CD14-positive monocyte (primary cell): ENCODE measurements at regions not wholly inside any gene's neighbourhood (a gene's known extent, or its start where the extent isn't known, plus 50 kb on each side); places are given as distances from the start of the nearest gene placed in this dataset.

Experiments
- DNase-seq, 3 donors: peaks; one replicate each; pipeline ENCODE4 v3.0.0-alpha.2; 2011 to 2022
- H2AFZ ChIP-seq: 2 replicates; pipeline ENCODE4 v1.6.0; 2012; ENCODE audit warnings: mild to moderate bottlenecking, low read depth, low read length, inconsistent platforms; ENCODE audit not compliant: insufficient read depth, poor library complexity, severe bottlenecking
- H3K27ac ChIP-seq, 2 donors: 1 replicate in 1 of 2; 2 replicates in 1 of 2; pipeline ENCODE4 v1.5.1; 2012 to 2013; ENCODE audit warnings: low read length in 2 of 2, control low read depth in 1 of 2, inconsistent platforms in 1 of 2, low read depth in 1 of 2, mild to moderate bottlenecking in 1 of 2
- H3K27me3 ChIP-seq, 2 donors: one replicate each; pipeline versions ENCODE4 v1.6.0 to v1.6.1; 2011 to 2013; ENCODE audit warnings: low read length in 2 of 2; ENCODE audit not compliant: control insufficient read depth in 2 of 2, insufficient read depth in 2 of 2
- H3K36me3 ChIP-seq, 2 donors: replicated peaks in 1 of 2; 1 replicate in 1 of 2; 2 replicates in 1 of 2; pipeline versions ENCODE4 v1.5.1 to v1.6.1; 2012 to 2013; ENCODE audit warnings: low read length in 2 of 2, control low read depth in 1 of 2, inconsistent platforms in 1 of 2, mild to moderate bottlenecking in 1 of 2; ENCODE audit not compliant: insufficient read depth in 2 of 2, control insufficient read depth in 1 of 2
- H3K4me1 ChIP-seq, 2 donors: 1 replicate in 1 of 2; 2 replicates in 1 of 2; pipeline versions ENCODE4 v1.5.1 to v1.6.1; 2012 to 2013; ENCODE audit warnings: low read length in 2 of 2, control low read depth in 1 of 2, inconsistent platforms in 1 of 2, mild to moderate bottlenecking in 1 of 2, moderate library complexity in 1 of 2; ENCODE audit not compliant: insufficient read depth in 2 of 2, control insufficient read depth in 1 of 2
- H3K4me2 ChIP-seq: replicated peaks from 2 replicates; pipeline ENCODE3; 2012; ENCODE audit warnings: low read length, moderate library complexity, mild to moderate bottlenecking; ENCODE audit not compliant: poor library complexity, severe bottlenecking; ENCODE audit errors: extremely low read depth
- H3K4me3 ChIP-seq, 3 experiments: fragments of 200-600 bp in 1 of 3; sonication (generic) in 1 of 3; replicated peaks in 1 of 3; 1 replicate in 2 of 3; 2 replicates in 1 of 3; pipeline ENCODE4 v1.5.1; 2011 to 2013; ENCODE audit warnings: low read length in 3 of 3, mild to moderate bottlenecking in 3 of 3, control low read depth in 2 of 3, low read depth in 2 of 3, inconsistent platforms in 1 of 3, moderate library complexity in 1 of 3
- H3K79me2 ChIP-seq: 2 replicates; pipeline ENCODE4 v1.6.0; 2012; ENCODE audit warnings: mild to moderate bottlenecking, control low read depth, inconsistent platforms, low read length, moderate library complexity; ENCODE audit not compliant: insufficient read depth
- H3K9ac ChIP-seq: 2 replicates; pipeline ENCODE4 v1.6.0; 2017; ENCODE audit warnings: low read length, mild to moderate bottlenecking; ENCODE audit not compliant: insufficient read depth, poor library complexity, severe bottlenecking
- H3K9me3 ChIP-seq, 2 donors: replicated peaks in 1 of 2; 1 replicate in 1 of 2; 2 replicates in 1 of 2; pipeline versions ENCODE4 v1.5.1 to v1.6.1; 2012 to 2013; ENCODE audit warnings: low read length in 2 of 2, control low read depth in 1 of 2; ENCODE audit not compliant: control insufficient read depth in 1 of 2, insufficient read depth in 1 of 2
- H4K20me1 ChIP-seq: 2 replicates; pipeline ENCODE4 v1.6.0; 2012; ENCODE audit warnings: mild to moderate bottlenecking, low read length, control low read depth, moderate library complexity; ENCODE audit not compliant: insufficient read depth
- H3K27ac Mint-ChIP-seq, 7 donors: one replicate each; pipeline ENCODE4 v1.8.0; 2020; ENCODE audit warnings: mild to moderate bottlenecking in 7 of 7, mixed read lengths in 7 of 7, moderate library complexity in 6 of 7, inconsistent platforms in 2 of 7
- H3K27me3 Mint-ChIP-seq, 3 donors: one replicate each; pipeline ENCODE4 v1.8.0; 2021 to 2022; ENCODE audit warnings: low read depth in 3 of 3, mild to moderate bottlenecking in 3 of 3, mixed read lengths in 3 of 3, moderate library complexity in 3 of 3, inconsistent platforms in 1 of 3
- H3K36me3 Mint-ChIP-seq, 2 donors: one replicate each; pipeline ENCODE4 v1.8.0; 2020; ENCODE audit warnings: mixed read lengths in 2 of 2, inconsistent platforms in 1 of 2, mild to moderate bottlenecking in 1 of 2
- H3K4me1 Mint-ChIP-seq: one replicate; pipeline ENCODE4 v1.8.0; 2020; ENCODE audit warnings: mild to moderate bottlenecking, mixed read lengths
- H3K4me3 Mint-ChIP-seq, 2 donors: one replicate each; pipeline ENCODE4 v1.8.0; 2020; ENCODE audit warnings: mild to moderate bottlenecking in 2 of 2, mixed read lengths in 2 of 2, moderate library complexity in 1 of 2
- H3K9me3 Mint-ChIP-seq, 7 donors: one replicate each; pipeline ENCODE4 v1.8.0; 2020 to 2022; ENCODE audit warnings: mixed read lengths in 7 of 7, mild to moderate bottlenecking in 6 of 7, moderate library complexity in 6 of 7, inconsistent platforms in 2 of 7
- CTCF ChIP-seq: fragments of 200-600 bp; IDR thresholded peaks from one replicate; pipeline ENCODE4 v1.8.0; 2022; ENCODE audit warnings: antibody characterized with exemption, mild to moderate bottlenecking
- WGBS: methylation state at CpG from one replicate; pipeline ENCODE4 v1.1.5; 2013; ENCODE audit warnings: missing lambda C conversion rate; ENCODE audit not compliant: insufficient coverage; 5-methylcytosine and 5-hydroxymethylcytosine counted together
- intact Hi-C, 2 donors: fragments of 100-400 bp; cut with micrococcal nuclease; formaldehyde crosslinking; loops; one replicate each; pipeline versions ENCODE4 v1.15.0 to v1.15.1; 2023

- no peak overlapping the region for H3K9ac ChIP-seq
- H3K9me3 ChIP-seq = no peaks in the 10 kb centered on the region
- intact Hi-C loops = no loop called here
- Mint-ChIP-seq H3K27me3 (peaks cover 0 to 2% (median 0%) of the 10 kb centered on the region in 3 donors), H3K36me3 (no peaks in the 10 kb centered on the region), H3K4me1 (no peaks in the 10 kb centered on the region), H3K9me3 (peaks cover 0 to 1% (median 0%) of the 10 kb centered on the region in 7 donors), H3K27ac (no peak overlapping the region), H3K4me3 (no peak overlapping the region)
- no peak overlapping the region for H3K4me2 ChIP-seq
- H3K36me3 ChIP-seq = no peaks in the 10 kb centered on the region
- no peak for DNase-seq
- no peaks in the 10 kb centered on the region for H3K79me2 ChIP-seq
- H3K27ac ChIP-seq = no peak overlapping the region
- no peaks in the 10 kb centered on the region for H4K20me1 ChIP-seq
- no peaks in the 10 kb centered on the region for H3K27me3 ChIP-seq
- H2AFZ ChIP-seq = no peak overlapping the region
- TF ChIP-seq CTCF = no peak
- H3K4me1 ChIP-seq = no peaks in the 10 kb centered on the region
- no CpG with 5 or more reads among the region's 4 CpGs for WGBS
- no peak overlapping the region for H3K4me3 ChIP-seq
These were observed 406.8 kb upstream of the ZNF385D start for GRCh38 chr3:22157848-22158247.

- TF ChIP-seq CTCF = no peak
- no peaks in the 10 kb centered on the region for H4K20me1 ChIP-seq
- no peak overlapping the region for H3K4me3 ChIP-seq
- H3K36me3 Mint-ChIP-seq = no peaks in the 10 kb centered on the region
- 73% methylated on average over 2 of the region's 5 CpGs for WGBS
- peaks cover 0 to 1% (median 0%) of the 10 kb centered on the region in 7 donors for H3K9me3 Mint-ChIP-seq
- H3K4me1 ChIP-seq = no peaks in the 10 kb centered on the region
- no peak overlapping the region for H2AFZ ChIP-seq
- intact Hi-C loops = no loop called here
- no peaks in the 10 kb centered on the region for H3K79me2 ChIP-seq
- no peak overlapping the region for H3K27ac ChIP-seq
- H3K4me3 Mint-ChIP-seq = no peak overlapping the region
- no peaks in the 10 kb centered on the region for H3K27me3 ChIP-seq
- no peak overlapping the region for H3K27ac Mint-ChIP-seq
- H3K9ac ChIP-seq = no peak overlapping the region
- no peaks in the 10 kb centered on the region for H3K27me3 Mint-ChIP-seq
- H3K9me3 ChIP-seq = no peaks in the 10 kb centered on the region
- no peak for DNase-seq
- no peak overlapping the region for H3K4me2 ChIP-seq
- H3K36me3 ChIP-seq = no peaks in the 10 kb centered on the region
- no peaks in the 10 kb centered on the region for H3K4me1 Mint-ChIP-seq
These were observed 408.1 kb upstream of the ZNF385D start for GRCh38 chr3:22159004-22159695.
